ENCODE measurements at regions not wholly inside any gene's neighbourhood (a gene's known extent, or its start where the extent isn't known, plus 50 kb on each side); places are given as distances from the start of the nearest gene placed in this dataset.

DNA sequence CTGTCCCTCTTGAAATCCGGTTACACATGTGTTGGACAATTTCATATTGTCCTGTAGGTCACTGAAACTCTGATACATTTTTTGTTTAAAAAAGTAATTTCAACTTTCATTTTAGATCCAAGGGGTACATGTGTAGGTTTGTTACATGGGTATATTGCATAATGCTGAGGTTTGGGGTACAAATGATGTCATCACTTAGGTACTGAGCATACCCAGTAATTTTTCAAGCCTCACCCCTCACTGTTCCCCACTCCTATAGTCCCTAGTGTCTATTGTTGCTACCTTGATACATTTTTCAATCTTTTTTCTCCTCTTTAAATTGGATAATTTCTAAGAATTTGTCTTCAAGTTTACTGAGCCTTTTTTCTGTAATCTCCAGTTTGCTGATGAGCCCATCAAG lies 483.0 kb downstream of the DHX35 start:
- Histone ChIP-seq H3K36me3 (ENCODE audit: control insufficient read depth, low read length) (no peaks in the 10 kb centered on the region), H3K9me2 (replicated peaks; ENCODE audit: control insufficient read depth, low read length) (no peaks in the 10 kb centered on the region), H3K4me2 (ENCODE audit: low read length) (no peak overlapping the region), H3K79me2 (ENCODE audit: control insufficient read depth, low read length) (no peaks in the 10 kb centered on the region), H3K4me1 (ENCODE audit: control insufficient read depth, low read length) (no peaks in the 10 kb centered on the region), H3F3A (ENCODE audit: control insufficient read depth, insufficient read depth) (no peaks in the 10 kb centered on the region), H3K27ac (ENCODE audit: low read depth, low read length) (no peak overlapping the region), H4K20me1 (ENCODE audit: control insufficient read depth, insufficient read depth, low read depth, low read length) (no peaks in the 10 kb centered on the region), H3K27me3 (ENCODE audit: control insufficient read depth, low read length) (0 out of 2 replicates have a peak, but pooled peaks cover 3% of the 10 kb centered on the region), H3K9me3 (ENCODE audit: control insufficient read depth, insufficient read depth, low read length) (no peaks in the 10 kb centered on the region), H3K4me3 (ENCODE audit: low read length) (no peak overlapping the region)
- TF ChIP-seq EZH2phosphoT487 (IDR thresholded peaks at IDR 0.05; ENCODE audit: borderline replicate concordance, low read length): no peak
- TF ChIP-seq, protein P1, sequence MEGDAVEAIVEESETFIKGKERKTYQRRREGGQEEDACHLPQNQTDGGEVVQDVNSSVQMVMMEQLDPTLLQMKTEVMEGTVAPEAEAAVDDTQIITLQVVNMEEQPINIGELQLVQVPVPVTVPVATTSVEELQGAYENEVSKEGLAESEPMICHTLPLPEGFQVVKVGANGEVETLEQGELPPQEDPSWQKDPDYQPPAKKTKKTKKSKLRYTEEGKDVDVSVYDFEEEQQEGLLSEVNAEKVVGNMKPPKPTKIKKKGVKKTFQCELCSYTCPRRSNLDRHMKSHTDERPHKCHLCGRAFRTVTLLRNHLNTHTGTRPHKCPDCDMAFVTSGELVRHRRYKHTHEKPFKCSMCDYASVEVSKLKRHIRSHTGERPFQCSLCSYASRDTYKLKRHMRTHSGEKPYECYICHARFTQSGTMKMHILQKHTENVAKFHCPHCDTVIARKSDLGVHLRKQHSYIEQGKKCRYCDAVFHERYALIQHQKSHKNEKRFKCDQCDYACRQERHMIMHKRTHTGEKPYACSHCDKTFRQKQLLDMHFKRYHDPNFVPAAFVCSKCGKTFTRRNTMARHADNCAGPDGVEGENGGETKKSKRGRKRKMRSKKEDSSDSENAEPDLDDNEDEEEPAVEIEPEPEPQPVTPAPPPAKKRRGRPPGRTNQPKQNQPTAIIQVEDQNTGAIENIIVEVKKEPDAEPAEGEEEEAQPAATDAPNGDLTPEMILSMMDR (IDR thresholded peaks at IDR 0.05; ENCODE audit: low read depth, low read length, poor library complexity, severe bottlenecking): no peak

DNA sequence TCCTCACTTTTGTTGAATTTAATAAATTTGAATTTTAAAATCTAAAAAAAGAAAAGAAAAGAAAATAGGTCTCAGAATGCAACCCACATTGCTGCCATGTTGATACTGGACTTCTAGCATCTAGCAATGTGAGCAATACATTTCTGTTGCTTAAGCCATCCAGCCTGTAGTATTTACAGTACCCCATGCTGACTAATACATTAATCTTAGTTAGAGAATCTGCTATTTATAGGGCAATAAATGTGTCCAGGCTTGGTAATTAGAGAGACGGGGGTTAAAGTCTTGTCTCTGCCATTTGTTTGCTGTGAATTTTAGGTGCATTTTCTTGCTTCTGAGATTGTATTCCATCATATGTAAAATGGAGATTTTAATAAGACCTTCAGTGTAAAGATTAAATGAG lies 471.3 kb downstream of the DHX35 start:
- H3K9me3 ChIP-seq (ENCODE audit: control insufficient read depth, insufficient read depth, low read length): no peaks in the 10 kb centered on the region
- H3K4me2 ChIP-seq (ENCODE audit: low read length): no peak overlapping the region
- H3K27ac ChIP-seq (ENCODE audit: low read depth, low read length): no peak overlapping the region
- H3K36me3 ChIP-seq (ENCODE audit: control insufficient read depth, low read length): no peaks in the 10 kb centered on the region
- H3K4me1 ChIP-seq (ENCODE audit: control insufficient read depth, low read length): no peaks in the 10 kb centered on the region
- no peak overlapping the region for H3K4me3 ChIP-seq (ENCODE audit: low read length)
- no peaks in the 10 kb centered on the region for H3K79me2 ChIP-seq (ENCODE audit: control insufficient read depth, low read length)
- H4K20me1 ChIP-seq (ENCODE audit: control insufficient read depth, insufficient read depth, low read depth, low read length): no peaks in the 10 kb centered on the region
- H3K27me3 ChIP-seq (ENCODE audit: control insufficient read depth, low read length): no peaks in the 10 kb centered on the region
- H3K9me2 ChIP-seq (replicated peaks; ENCODE audit: control insufficient read depth, low read length): no peaks in the 10 kb centered on the region
- no peaks in the 10 kb centered on the region for H3F3A ChIP-seq (ENCODE audit: control insufficient read depth, insufficient read depth)
- TF ChIP-seq EZH2phosphoT487 (IDR thresholded peaks at IDR 0.05; ENCODE audit: borderline replicate concordance, low read length): no peak
- TF ChIP-seq, protein P1 (IDR thresholded peaks at IDR 0.05; ENCODE audit: low read depth, low read length, poor library complexity, severe bottlenecking): no peak

DNA sequence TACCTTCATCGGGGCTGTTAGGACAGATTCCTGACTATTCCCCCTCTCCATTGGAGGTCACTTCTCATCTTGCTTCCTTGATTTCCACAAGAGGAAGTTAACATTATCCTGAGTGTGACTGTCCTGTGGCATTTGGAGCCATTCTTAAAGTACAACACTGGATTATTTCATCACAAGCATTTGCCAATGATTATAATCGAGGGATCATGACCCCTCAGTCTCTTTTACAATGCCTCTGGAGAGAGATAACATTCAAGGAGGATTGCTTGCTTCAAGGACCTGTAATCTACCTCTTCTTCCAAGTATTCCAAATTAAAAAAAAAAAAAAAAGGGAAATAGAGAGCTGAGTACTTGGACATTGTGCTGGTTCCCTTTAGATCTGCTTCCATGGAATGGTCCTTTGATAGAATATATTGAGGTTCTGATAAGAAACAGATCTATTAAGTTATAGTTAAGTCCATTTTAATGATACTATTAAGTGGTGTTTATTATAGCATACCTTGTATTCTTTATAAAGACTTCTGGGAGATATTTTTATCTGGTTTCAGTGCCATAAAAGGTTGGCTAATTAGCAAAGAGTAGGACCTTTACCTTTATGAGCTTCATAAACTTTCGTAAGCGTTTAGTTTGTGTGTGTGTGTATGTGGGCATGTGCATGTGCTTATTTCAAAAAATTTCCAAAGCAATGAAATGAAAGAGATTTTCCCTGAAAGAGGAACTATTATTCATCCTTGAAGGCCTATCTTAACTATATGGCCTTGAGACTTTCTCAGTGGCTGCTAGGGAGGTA lies 469.1 kb downstream of the DHX35 start:
- Histone ChIP-seq H3K79me2 (ENCODE audit: control insufficient read depth, low read length) (no peaks in the 10 kb centered on the region), H3K4me1 (ENCODE audit: control insufficient read depth, low read length) (no peaks in the 10 kb centered on the region), H4K20me1 (ENCODE audit: control insufficient read depth, insufficient read depth, low read depth, low read length) (no peaks in the 10 kb centered on the region), H3K36me3 (ENCODE audit: control insufficient read depth, low read length) (no peaks in the 10 kb centered on the region), H3K9me2 (replicated peaks; ENCODE audit: control insufficient read depth, low read length) (no peaks in the 10 kb centered on the region), H3F3A (ENCODE audit: control insufficient read depth, insufficient read depth) (no peaks in the 10 kb centered on the region), H3K9me3 (ENCODE audit: control insufficient read depth, insufficient read depth, low read length) (no peaks in the 10 kb centered on the region), H3K4me2 (ENCODE audit: low read length) (no peak overlapping the region), H3K4me3 (ENCODE audit: low read length) (no peak overlapping the region), H3K27me3 (ENCODE audit: control insufficient read depth, low read length) (no peaks in the 10 kb centered on the region), H3K27ac (ENCODE audit: low read depth, low read length) (no peak overlapping the region)
- TF ChIP-seq EZH2phosphoT487 (IDR thresholded peaks at IDR 0.05; ENCODE audit: borderline replicate concordance, low read length): no peak
- TF ChIP-seq, protein P1 (IDR thresholded peaks at IDR 0.05; ENCODE audit: low read depth, low read length, poor library complexity, severe bottlenecking): no peak

Data from DOHH2 (cell line).